ENCODE measurements at regions not wholly inside any gene's neighbourhood (a gene's known extent, or its start where the extent isn't known, plus 50 kb on each side); places are given as distances from the start of the nearest gene placed in this dataset.

GRCh38 chr11:15636521-15637089, 521.9 kb downstream of the INSC start:
- TF ChIP-seq POLR2A (IDR thresholded peaks at IDR 0.05) (no peak), CTCF (IDR thresholded peaks at IDR 0.05) (no peak)

All from breast epithelium (tissue), 3 donors.